Left ventricle myocardium inferior (tissue), 1 donor: ENCODE measurements at regions not wholly inside any gene's neighbourhood (a gene's known extent, or its start where the extent isn't known, plus 50 kb on each side); places are given as distances from the start of the nearest gene placed in this dataset.

ENCODE experiments used
- DNase-seq: peaks from one replicate; pipeline ENCODE4 v3.0.0-alpha.2; 2020
- H3K27ac ChIP-seq: fragments of 200-600 bp; replicated peaks from 2 replicates; pipeline ENCODE4 v1.8.0; 2021
- H3K27me3 ChIP-seq: fragments of 200-600 bp; 2 replicates; pipeline ENCODE4 v1.8.0; 2021; ENCODE audit warnings: low read depth
- H3K36me3 ChIP-seq: fragments of 200-600 bp; 2 replicates; pipeline ENCODE4 v1.8.0; 2021
- H3K4me1 ChIP-seq: fragments of 200-600 bp; 2 replicates; pipeline ENCODE4 v1.8.0; 2021
- H3K4me3 ChIP-seq: fragments of 200-600 bp; 2 replicates; pipeline ENCODE4 v1.8.0; 2021; ENCODE audit warnings: mild to moderate bottlenecking, moderate library complexity
- H3K9me3 ChIP-seq: fragments of 200-600 bp; replicated peaks from 2 replicates; pipeline ENCODE4 v1.8.0; 2021
- intact Hi-C: fragments of 100-400 bp; cut with micrococcal nuclease; formaldehyde crosslinking; loops from one replicate; pipeline ENCODE4 v1.11.0; 2022
- TF ChIP-seq, protein P1 (sequence below): fragments of 200-600 bp; IDR thresholded peaks from 2 replicates; pipeline ENCODE4 v1.8.0; 2021; ENCODE audit warnings: antibody characterized with exemption, mild to moderate bottlenecking, borderline replicate concordance
- donor health status: DM: no; HTN: yes; CAD: no; lungs with severe emphysema.

DNA sequence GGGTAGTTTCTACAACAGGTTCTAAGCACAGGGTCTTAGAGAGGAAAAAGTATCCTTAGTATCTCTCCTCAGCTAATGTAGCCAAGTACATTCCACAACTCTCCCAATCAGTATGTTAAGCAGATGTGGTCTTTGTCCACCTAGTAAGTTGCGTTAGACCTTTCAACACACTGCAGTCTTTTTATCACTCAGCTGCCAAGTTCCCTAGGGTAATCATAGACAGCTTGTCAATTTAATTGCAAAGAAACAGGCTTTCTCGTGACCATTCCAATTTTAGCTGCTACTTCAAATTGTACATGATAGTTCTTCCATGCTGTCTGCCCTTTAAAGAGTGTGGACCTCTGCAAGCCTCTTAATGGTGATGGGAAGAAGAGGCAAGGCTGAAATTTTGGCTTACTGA lies 211.8 kb upstream of the PKN2 start:
- TF ChIP-seq, protein P1, sequence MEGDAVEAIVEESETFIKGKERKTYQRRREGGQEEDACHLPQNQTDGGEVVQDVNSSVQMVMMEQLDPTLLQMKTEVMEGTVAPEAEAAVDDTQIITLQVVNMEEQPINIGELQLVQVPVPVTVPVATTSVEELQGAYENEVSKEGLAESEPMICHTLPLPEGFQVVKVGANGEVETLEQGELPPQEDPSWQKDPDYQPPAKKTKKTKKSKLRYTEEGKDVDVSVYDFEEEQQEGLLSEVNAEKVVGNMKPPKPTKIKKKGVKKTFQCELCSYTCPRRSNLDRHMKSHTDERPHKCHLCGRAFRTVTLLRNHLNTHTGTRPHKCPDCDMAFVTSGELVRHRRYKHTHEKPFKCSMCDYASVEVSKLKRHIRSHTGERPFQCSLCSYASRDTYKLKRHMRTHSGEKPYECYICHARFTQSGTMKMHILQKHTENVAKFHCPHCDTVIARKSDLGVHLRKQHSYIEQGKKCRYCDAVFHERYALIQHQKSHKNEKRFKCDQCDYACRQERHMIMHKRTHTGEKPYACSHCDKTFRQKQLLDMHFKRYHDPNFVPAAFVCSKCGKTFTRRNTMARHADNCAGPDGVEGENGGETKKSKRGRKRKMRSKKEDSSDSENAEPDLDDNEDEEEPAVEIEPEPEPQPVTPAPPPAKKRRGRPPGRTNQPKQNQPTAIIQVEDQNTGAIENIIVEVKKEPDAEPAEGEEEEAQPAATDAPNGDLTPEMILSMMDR, result no peak
- Histone ChIP-seq H3K27me3 (no peaks in the 10 kb centered on the region), H3K27ac (peak overlapping the region; percentile 72), H3K4me3 (no peak overlapping the region), H3K4me1 (peaks cover 26% of the 10 kb centered on the region), H3K9me3 (peaks cover 4% of the 10 kb centered on the region), H3K36me3 (no peaks in the 10 kb centered on the region)
- no peak for DNase-seq
- intact Hi-C loops, result no loop called here

DNA sequence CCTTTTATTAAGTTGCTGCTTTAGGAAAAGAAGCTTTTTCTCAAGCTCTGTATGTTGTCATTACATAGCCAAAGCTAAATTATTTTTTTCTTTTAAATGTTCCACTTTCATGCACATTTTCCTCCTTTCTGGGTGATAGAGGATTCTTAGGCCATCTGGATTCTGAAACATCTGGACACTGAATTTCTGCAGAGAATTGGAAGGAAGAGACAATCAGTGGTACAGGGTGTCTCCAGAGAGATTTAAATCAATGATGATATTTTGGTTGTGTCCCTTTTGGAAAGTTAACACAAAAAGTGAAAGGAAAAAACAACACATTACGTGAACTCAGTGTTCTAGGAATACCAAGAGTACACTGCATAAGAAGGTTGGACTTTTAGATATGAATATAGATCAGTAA lies 211.4 kb upstream of the PKN2 start:
- H3K36me3 ChIP-seq, result no peaks in the 10 kb centered on the region
- intact Hi-C loops, result no loop called here
- no peak overlapping the region for H3K4me3 ChIP-seq
- no peak for DNase-seq
- peaks cover 26% of the 10 kb centered on the region for H3K4me1 ChIP-seq
- peak overlapping the region; percentile 72 for H3K27ac ChIP-seq
- TF ChIP-seq, protein P1, result no peak
- peaks cover under 1% of the 10 kb centered on the region for H3K9me3 ChIP-seq
- H3K27me3 ChIP-seq, result no peaks in the 10 kb centered on the region

DNA sequence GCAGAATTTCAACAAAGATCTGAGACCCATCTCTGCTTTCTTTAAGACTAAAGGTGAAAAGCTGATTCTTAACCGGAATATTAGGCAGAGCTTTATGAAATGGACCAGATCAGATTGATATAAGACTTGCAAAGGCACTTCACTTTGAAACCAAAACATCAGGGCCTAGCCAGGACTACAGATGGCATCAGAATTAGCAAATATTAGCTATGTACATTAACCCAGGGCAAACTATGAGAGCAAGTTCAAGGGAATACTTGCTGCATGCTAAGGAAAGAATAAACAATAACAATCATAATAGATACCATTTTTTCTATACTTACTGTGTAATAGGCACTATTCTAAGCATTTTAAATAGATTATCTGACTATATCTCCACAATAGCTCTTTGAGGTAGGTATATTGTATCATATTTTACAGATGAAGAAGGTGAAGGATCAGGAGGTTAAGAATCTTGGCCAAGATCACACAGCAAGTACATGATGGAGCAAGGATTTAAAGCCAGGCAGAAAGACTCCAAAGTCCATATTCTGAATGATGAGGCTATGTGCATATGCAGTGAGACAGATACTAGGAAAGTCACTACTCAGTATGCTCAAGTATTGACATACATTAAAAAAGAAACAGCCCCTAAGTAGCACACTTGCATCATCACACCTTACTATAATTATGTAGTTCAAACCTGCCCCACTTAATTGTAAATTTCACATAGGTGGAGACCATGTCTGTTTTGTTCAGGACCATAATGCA lies 209.3 kb upstream of the PKN2 start:
- no peak for DNase-seq

DNA sequence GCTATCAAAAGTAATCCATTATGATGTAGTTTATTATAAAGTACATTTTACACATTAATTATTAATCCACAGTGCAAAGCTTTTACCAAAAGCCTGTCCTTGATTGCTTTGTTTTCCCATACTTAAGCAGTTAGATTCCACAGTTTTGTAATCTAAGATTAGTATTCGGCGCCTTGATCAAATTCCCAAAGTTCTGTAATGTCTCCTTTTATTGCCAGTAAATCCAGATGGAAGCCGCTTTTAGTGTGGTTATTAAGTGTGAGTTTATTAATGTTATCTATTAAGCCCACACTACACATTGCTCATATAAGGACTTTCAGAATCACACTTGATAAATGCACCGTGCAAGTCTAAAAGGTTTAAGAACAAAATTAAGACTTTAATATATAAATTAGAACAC lies 199.2 kb upstream of the PKN2 start:
- H3K4me3 ChIP-seq, result no peak overlapping the region
- TF ChIP-seq, protein P1, result no peak
- no peaks in the 10 kb centered on the region for H3K36me3 ChIP-seq
- H3K27ac ChIP-seq, result no peak overlapping the region
- H3K9me3 ChIP-seq, result no peaks in the 10 kb centered on the region
- intact Hi-C loops, result no loop called here
- no peak for DNase-seq
- H3K4me1 ChIP-seq, result no peaks in the 10 kb centered on the region
- no peaks in the 10 kb centered on the region for H3K27me3 ChIP-seq

More for the DNA sequence above, 209.3 kb upstream of the PKN2 start:
- Histone ChIP-seq H3K36me3 (no peaks in the 10 kb centered on the region), H3K27ac (no peak overlapping the region), H3K27me3 (no peaks in the 10 kb centered on the region), H3K4me3 (no peak overlapping the region), H3K4me1 (peaks cover 26% of the 10 kb centered on the region), H3K9me3 (no peaks in the 10 kb centered on the region)
- intact Hi-C loops, result no loop called here
- TF ChIP-seq, protein P1, result no peak

DNA sequence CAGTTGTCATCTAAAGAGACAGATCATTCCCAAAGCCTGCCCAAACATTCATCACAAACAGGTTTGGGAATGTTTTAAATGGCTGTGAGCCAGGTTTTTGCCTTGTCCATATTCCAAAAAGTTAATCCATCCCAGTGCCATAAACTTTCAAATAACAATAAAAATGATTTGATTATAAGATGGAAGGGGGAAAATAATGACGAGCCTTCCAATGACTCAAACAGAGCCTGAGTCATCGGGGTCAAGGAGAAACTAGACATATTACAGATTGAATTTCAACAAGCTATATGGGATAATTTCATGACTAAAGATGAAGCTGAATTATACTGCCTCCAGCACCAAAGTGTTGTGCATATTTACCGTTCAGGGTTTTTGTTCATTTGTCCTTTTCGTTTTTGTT lies 195.8 kb upstream of the PKN2 start:
- no peaks in the 10 kb centered on the region for H3K4me1 ChIP-seq
- TF ChIP-seq, protein P1, result no peak
- H3K9me3 ChIP-seq, result no peaks in the 10 kb centered on the region
- no peaks in the 10 kb centered on the region for H3K27me3 ChIP-seq
- no peaks in the 10 kb centered on the region for H3K36me3 ChIP-seq
- intact Hi-C loops, result no loop called here
- H3K27ac ChIP-seq, result no peak overlapping the region
- no peak overlapping the region for H3K4me3 ChIP-seq
- no peak for DNase-seq
